SK-N-SH treated with all-trans-retinoic acid at 6 μM for 48 hours (cell line): ENCODE measurements at regions not wholly inside any gene's neighbourhood (a gene's known extent, or its start where the extent isn't known, plus 50 kb on each side); places are given as distances from the start of the nearest gene placed in this dataset.

Experiments
- CSDC2 ChIP-seq: fragments of 250-450 bp; sonication (Bioruptor Pico); IDR thresholded peaks from 2 replicates; pipeline ENCODE4 v1.5.0; 2020; ENCODE audit warnings: mild to moderate bottlenecking, moderate library complexity
- GLIS3 ChIP-seq: fragments of 250-450 bp; sonication (Bioruptor Pico); IDR thresholded peaks from 2 replicates; pipeline ENCODE4 v1.5.0; 2020; ENCODE audit warnings: mild to moderate bottlenecking, moderate library complexity
- ISL1 ChIP-seq: fragments of 250-450 bp; sonication (Bioruptor Pico); IDR thresholded peaks from 2 replicates; pipeline ENCODE4 v2.1.2; 2022; ENCODE audit warnings: mild to moderate bottlenecking, moderate library complexity
- PPARA ChIP-seq: fragments of 250-450 bp; sonication (Bioruptor Pico); IDR thresholded peaks from 2 replicates; pipeline ENCODE4 v1.5.0; 2020; ENCODE audit warnings: mild to moderate bottlenecking, borderline replicate concordance
- RARB ChIP-seq: fragments of 250-450 bp; sonication (Bioruptor Pico); IDR thresholded peaks from 2 replicates; pipeline ENCODE4 v1.8.0; 2021; ENCODE audit warnings: mild to moderate bottlenecking, moderate library complexity
- ZFP3 ChIP-seq: fragments of 250-450 bp; sonication (Bioruptor Pico); IDR thresholded peaks from 2 replicates; pipeline ENCODE4 v1.5.0; 2020; ENCODE audit warnings: mild to moderate bottlenecking, moderate library complexity
- ZFP30 ChIP-seq: fragments of 450-650 bp; formaldehyde crosslinking; IDR thresholded peaks from 2 replicates; pipeline ENCODE4 v1.5.0; 2022; ENCODE audit warnings: mild to moderate bottlenecking, moderate library complexity
- ZNF565 ChIP-seq: fragments of 450-650 bp; formaldehyde crosslinking; conservative IDR thresholded peaks from 2 replicates; pipeline ENCODE4 v1.5.0; 2020; ENCODE audit warnings: low read depth, mild to moderate bottlenecking, moderate library complexity
- TF ChIP-seq, protein P1 (sequence below): fragments of 250-450 bp; sonication (Bioruptor Pico); IDR thresholded peaks from 2 replicates; pipeline ENCODE4 v1.8.0; 2021; ENCODE audit warnings: low read depth, mild to moderate bottlenecking, moderate library complexity, borderline replicate concordance
- TF ChIP-seq, protein P2 (sequence below): fragments of 250-450 bp; sonication (Bioruptor Pico); IDR thresholded peaks from 2 replicates; pipeline ENCODE4 v1.5.1; 2021; ENCODE audit warnings: mild to moderate bottlenecking, moderate library complexity
- TF ChIP-seq, protein P3 (sequence below): fragments of 250-450 bp; sonication (Bioruptor Pico); IDR thresholded peaks from 2 replicates; pipeline ENCODE4 v1.5.1; 2020; ENCODE audit warnings: low read depth, mild to moderate bottlenecking, moderate library complexity
- TF ChIP-seq, protein P4 (sequence below): fragments of 250-450 bp; sonication (Bioruptor Pico); IDR thresholded peaks from 2 replicates; pipeline ENCODE4 v1.5.0; 2020; ENCODE audit warnings: mild to moderate bottlenecking, moderate library complexity

DNA sequence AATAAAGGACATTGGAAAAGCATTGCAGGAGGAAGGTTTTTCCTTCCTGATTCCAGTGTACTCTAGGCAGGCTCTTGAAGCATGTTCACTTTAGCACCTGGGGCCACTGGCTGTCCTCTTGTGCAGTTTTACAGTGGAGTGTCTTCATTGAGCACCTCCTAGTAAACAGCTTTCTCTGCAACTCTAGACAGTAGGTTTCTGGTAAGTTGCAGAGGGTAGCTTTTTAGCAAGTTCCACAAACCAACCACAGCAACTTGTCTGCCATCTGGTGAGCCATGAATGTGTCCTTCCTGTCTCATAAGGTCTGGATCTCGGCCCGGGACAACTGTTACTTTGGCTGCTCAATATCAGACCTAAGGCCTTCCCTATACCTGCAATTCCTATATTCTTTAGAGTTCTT, 488.0 kb downstream of the MAN2A1 start:
- TF ChIP-seq, protein P1, sequence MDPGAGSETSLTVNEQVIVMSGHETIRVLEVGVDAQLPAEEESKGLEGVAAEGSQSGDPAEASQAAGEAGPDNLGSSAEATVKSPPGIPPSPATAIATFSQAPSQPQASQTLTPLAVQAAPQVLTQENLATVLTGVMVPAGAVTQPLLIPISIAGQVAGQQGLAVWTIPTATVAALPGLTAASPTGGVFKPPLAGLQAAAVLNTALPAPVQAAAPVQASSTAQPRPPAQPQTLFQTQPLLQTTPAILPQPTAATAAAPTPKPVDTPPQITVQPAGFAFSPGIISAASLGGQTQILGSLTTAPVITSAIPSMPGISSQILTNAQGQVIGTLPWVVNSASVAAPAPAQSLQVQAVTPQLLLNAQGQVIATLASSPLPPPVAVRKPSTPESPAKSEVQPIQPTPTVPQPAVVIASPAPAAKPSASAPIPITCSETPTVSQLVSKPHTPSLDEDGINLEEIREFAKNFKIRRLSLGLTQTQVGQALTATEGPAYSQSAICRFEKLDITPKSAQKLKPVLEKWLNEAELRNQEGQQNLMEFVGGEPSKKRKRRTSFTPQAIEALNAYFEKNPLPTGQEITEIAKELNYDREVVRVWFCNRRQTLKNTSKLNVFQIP: no peak
- no peak for TF ChIP-seq CSDC2 (CRISPR knock-in tag)
- TF ChIP-seq, protein P2, sequence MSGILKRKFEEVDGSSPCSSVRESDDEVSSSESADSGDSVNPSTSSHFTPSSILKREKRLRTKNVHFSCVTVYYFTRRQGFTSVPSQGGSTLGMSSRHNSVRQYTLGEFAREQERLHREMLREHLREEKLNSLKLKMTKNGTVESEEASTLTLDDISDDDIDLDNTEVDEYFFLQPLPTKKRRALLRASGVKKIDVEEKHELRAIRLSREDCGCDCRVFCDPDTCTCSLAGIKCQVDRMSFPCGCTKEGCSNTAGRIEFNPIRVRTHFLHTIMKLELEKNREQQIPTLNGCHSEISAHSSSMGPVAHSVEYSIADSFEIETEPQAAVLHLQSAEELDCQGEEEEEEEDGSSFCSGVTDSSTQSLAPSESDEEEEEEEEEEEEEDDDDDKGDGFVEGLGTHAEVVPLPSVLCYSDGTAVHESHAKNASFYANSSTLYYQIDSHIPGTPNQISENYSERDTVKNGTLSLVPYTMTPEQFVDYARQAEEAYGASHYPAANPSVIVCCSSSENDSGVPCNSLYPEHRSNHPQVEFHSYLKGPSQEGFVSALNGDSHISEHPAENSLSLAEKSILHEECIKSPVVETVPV (CRISPR knock-in tag): no peak
- TF ChIP-seq RARB (CRISPR knock-in tag): no peak
- TF ChIP-seq, protein P3, sequence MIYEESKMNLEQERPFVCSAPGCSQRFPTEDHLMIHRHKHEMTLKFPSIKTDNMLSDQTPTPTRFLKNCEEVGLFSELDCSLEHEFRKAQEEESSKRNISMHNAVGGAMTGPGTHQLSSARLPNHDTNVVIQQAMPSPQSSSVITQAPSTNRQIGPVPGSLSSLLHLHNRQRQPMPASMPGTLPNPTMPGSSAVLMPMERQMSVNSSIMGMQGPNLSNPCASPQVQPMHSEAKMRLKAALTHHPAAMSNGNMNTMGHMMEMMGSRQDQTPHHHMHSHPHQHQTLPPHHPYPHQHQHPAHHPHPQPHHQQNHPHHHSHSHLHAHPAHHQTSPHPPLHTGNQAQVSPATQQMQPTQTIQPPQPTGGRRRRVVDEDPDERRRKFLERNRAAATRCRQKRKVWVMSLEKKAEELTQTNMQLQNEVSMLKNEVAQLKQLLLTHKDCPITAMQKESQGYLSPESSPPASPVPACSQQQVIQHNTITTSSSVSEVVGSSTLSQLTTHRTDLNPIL: no peak
- TF ChIP-seq ZFP3 (CRISPR knock-in tag): no peak
- TF ChIP-seq ZNF565 (CRISPR knock-in tag): no peak
- TF ChIP-seq PPARA: no peak
- no peak for TF ChIP-seq ZFP30 (CRISPR knock-in tag)
- no peak for TF ChIP-seq GLIS3 (CRISPR knock-in tag)
- TF ChIP-seq ISL1 (CRISPR knock-in tag): no peak
- TF ChIP-seq, protein P4, sequence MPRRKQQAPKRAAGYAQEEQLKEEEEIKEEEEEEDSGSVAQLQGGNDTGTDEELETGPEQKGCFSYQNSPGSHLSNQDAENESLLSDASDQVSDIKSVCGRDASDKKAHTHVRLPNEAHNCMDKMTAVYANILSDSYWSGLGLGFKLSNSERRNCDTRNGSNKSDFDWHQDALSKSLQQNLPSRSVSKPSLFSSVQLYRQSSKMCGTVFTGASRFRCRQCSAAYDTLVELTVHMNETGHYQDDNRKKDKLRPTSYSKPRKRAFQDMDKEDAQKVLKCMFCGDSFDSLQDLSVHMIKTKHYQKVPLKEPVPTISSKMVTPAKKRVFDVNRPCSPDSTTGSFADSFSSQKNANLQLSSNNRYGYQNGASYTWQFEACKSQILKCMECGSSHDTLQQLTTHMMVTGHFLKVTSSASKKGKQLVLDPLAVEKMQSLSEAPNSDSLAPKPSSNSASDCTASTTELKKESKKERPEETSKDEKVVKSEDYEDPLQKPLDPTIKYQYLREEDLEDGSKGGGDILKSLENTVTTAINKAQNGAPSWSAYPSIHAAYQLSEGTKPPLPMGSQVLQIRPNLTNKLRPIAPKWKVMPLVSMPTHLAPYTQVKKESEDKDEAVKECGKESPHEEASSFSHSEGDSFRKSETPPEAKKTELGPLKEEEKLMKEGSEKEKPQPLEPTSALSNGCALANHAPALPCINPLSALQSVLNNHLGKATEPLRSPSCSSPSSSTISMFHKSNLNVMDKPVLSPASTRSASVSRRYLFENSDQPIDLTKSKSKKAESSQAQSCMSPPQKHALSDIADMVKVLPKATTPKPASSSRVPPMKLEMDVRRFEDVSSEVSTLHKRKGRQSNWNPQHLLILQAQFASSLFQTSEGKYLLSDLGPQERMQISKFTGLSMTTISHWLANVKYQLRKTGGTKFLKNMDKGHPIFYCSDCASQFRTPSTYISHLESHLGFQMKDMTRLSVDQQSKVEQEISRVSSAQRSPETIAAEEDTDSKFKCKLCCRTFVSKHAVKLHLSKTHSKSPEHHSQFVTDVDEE (CRISPR knock-in tag): no peak
